ENCODE measurements at regions not wholly inside any gene's neighbourhood (a gene's known extent, or its start where the extent isn't known, plus 50 kb on each side); places are given as distances from the start of the nearest gene placed in this dataset.

GRCh38 chr6:19035461-19036195, 648.5 kb downstream of the RNF144B start:
- Histone ChIP-seq H3K36me3 (ENCODE audit: control insufficient read depth in 1 of 2, insufficient read depth in 2 of 2, low read length in 2 of 2) (no peaks in the 10 kb centered on the region), H3K9me3 (ENCODE audit: control insufficient read depth in 1 of 2, low read length in 2 of 2) (no peaks in the 10 kb centered on the region), H3K9ac (ENCODE audit: low read depth in 1 of 2, low read length in 2 of 2) (no peak overlapping the region), H3K27ac (ENCODE audit: low read depth, low read length) (no peak overlapping the region), H3K27me3 (ENCODE audit: control insufficient read depth in 1 of 2, insufficient read depth in 2 of 2, low read length in 2 of 2) (no peaks in the 10 kb centered on the region), H3K4me3 (ENCODE audit: low read depth in 1 of 2, low read length in 2 of 2) (no peak overlapping the region), H3K4me1 (ENCODE audit: control insufficient read depth in 1 of 2, insufficient read depth in 2 of 2, low read length in 2 of 2) (peaks cover 0 to 5% of the 10 kb centered on the region in 2 donors)

DNA sequence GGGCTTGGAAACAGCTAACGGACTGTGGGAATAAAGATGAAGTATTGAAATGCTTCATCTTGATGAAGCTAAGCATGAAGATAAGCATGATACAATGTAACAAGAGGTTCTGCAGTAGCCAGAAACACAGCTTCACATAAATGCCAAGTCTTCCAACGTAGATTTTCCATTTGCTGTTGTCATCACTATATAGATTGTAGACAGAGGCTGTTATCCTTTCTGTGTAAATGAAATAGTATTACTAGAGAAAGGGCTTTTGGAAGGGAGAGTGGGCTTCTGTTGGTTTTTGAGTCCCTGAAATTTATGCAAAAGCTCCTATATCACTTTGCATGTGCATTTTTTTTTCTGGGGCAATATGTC, 649.0 kb downstream of the RNF144B start:
- Histone ChIP-seq H3K36me3 (ENCODE audit: control insufficient read depth in 1 of 2, insufficient read depth in 2 of 2, low read length in 2 of 2) (no peaks in the 10 kb centered on the region), H3K4me3 (ENCODE audit: low read depth in 1 of 2, low read length in 2 of 2) (no peak overlapping the region), H3K9ac (ENCODE audit: low read depth in 1 of 2, low read length in 2 of 2) (no peak overlapping the region), H3K27me3 (ENCODE audit: control insufficient read depth in 1 of 2, insufficient read depth in 2 of 2, low read length in 2 of 2) (no peaks in the 10 kb centered on the region), H3K9me3 (ENCODE audit: control insufficient read depth in 1 of 2, low read length in 2 of 2) (no peaks in the 10 kb centered on the region), H3K4me1 (ENCODE audit: control insufficient read depth in 1 of 2, insufficient read depth in 2 of 2, low read length in 2 of 2) (peaks cover 0 to 5% of the 10 kb centered on the region in 2 donors), H3K27ac (ENCODE audit: low read depth, low read length) (no peak overlapping the region)

- H3K9me3 ChIP-seq (ENCODE audit: control insufficient read depth in 1 of 2, low read length in 2 of 2): no peaks in the 10 kb centered on the region
- peaks cover 0 to 5% of the 10 kb centered on the region in 2 donors for H3K4me1 ChIP-seq (ENCODE audit: control insufficient read depth in 1 of 2, insufficient read depth in 2 of 2, low read length in 2 of 2)
- no peak overlapping the region for H3K27ac ChIP-seq (ENCODE audit: low read depth, low read length)
- no peak overlapping the region for H3K4me3 ChIP-seq (ENCODE audit: low read depth in 1 of 2, low read length in 2 of 2)
- H3K36me3 ChIP-seq (ENCODE audit: control insufficient read depth in 1 of 2, insufficient read depth in 2 of 2, low read length in 2 of 2): no peaks in the 10 kb centered on the region
- no peaks in the 10 kb centered on the region for H3K27me3 ChIP-seq (ENCODE audit: control insufficient read depth in 1 of 2, insufficient read depth in 2 of 2, low read length in 2 of 2)
- H3K9ac ChIP-seq (ENCODE audit: low read depth in 1 of 2, low read length in 2 of 2): no peak overlapping the region
Measured at GRCh38 chr6:19037607-19038006, 650.5 kb downstream of the RNF144B start.

- Histone ChIP-seq H3K4me1 (ENCODE audit: control insufficient read depth in 1 of 2, insufficient read depth in 2 of 2, low read length in 2 of 2) (peaks cover 0 to 5% of the 10 kb centered on the region in 2 donors), H3K9ac (ENCODE audit: low read depth in 1 of 2, low read length in 2 of 2) (no peak overlapping the region), H3K27ac (ENCODE audit: low read depth, low read length) (no peak overlapping the region), H3K27me3 (ENCODE audit: control insufficient read depth in 1 of 2, insufficient read depth in 2 of 2, low read length in 2 of 2) (no peaks in the 10 kb centered on the region), H3K9me3 (ENCODE audit: control insufficient read depth in 1 of 2, low read length in 2 of 2) (no peaks in the 10 kb centered on the region), H3K36me3 (ENCODE audit: control insufficient read depth in 1 of 2, insufficient read depth in 2 of 2, low read length in 2 of 2) (no peaks in the 10 kb centered on the region), H3K4me3 (ENCODE audit: low read depth in 1 of 2, low read length in 2 of 2) (no peak overlapping the region)
Measured at GRCh38 chr6:19039287-19039686, 652.1 kb downstream of the RNF144B start.

- no peak overlapping the region for H3K27ac ChIP-seq (ENCODE audit: low read depth, low read length)
- peaks cover 0 to 5% of the 10 kb centered on the region in 2 donors for H3K4me1 ChIP-seq (ENCODE audit: control insufficient read depth in 1 of 2, insufficient read depth in 2 of 2, low read length in 2 of 2)
- no peaks in the 10 kb centered on the region for H3K9me3 ChIP-seq (ENCODE audit: control insufficient read depth in 1 of 2, low read length in 2 of 2)
- H3K9ac ChIP-seq (ENCODE audit: low read depth in 1 of 2, low read length in 2 of 2): no peak overlapping the region
- H3K4me3 ChIP-seq (ENCODE audit: low read depth in 1 of 2, low read length in 2 of 2): no peak overlapping the region
- H3K27me3 ChIP-seq (ENCODE audit: control insufficient read depth in 1 of 2, insufficient read depth in 2 of 2, low read length in 2 of 2): no peaks in the 10 kb centered on the region
- no peaks in the 10 kb centered on the region for H3K36me3 ChIP-seq (ENCODE audit: control insufficient read depth in 1 of 2, insufficient read depth in 2 of 2, low read length in 2 of 2)
Measured at GRCh38 chr6:19041906-19042305, 654.8 kb downstream of the RNF144B start.

DNA sequence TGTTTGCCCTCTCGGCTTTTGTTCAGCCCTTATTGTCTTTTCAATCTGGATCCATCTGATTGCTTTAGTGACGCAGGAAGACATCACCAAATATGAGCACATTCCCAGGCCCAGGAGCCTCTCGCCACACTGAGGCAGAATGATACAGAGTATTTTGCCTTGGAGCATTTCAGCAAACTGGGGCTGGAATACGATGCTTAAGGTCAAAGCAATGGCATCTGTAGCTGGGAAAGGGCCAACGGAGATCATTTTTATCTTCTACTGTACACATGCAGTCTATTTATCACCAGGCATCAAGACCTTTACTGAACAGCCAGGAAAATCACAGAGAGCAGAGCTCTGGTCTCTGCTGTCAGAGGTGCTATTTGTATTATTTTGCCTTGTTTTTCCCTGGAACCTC, 655.3 kb downstream of the RNF144B start:
- Histone ChIP-seq H3K4me3 (ENCODE audit: low read depth in 1 of 2, low read length in 2 of 2) (no peak overlapping the region), H3K27ac (ENCODE audit: low read depth, low read length) (no peak overlapping the region), H3K36me3 (ENCODE audit: control insufficient read depth in 1 of 2, insufficient read depth in 2 of 2, low read length in 2 of 2) (no peaks in the 10 kb centered on the region), H3K9me3 (ENCODE audit: control insufficient read depth in 1 of 2, low read length in 2 of 2) (no peaks in the 10 kb centered on the region), H3K27me3 (ENCODE audit: control insufficient read depth in 1 of 2, insufficient read depth in 2 of 2, low read length in 2 of 2) (no peaks in the 10 kb centered on the region), H3K4me1 (ENCODE audit: control insufficient read depth in 1 of 2, insufficient read depth in 2 of 2, low read length in 2 of 2) (peaks cover 0 to 5% of the 10 kb centered on the region in 2 donors), H3K9ac (ENCODE audit: low read depth in 1 of 2, low read length in 2 of 2) (no peak overlapping the region)

GRCh38 chr6:19050765-19051164, 663.6 kb downstream of the RNF144B start:
- Histone ChIP-seq H3K36me3 (ENCODE audit: control insufficient read depth in 1 of 2, insufficient read depth in 2 of 2, low read length in 2 of 2) (no peaks in the 10 kb centered on the region), H3K9ac (ENCODE audit: low read depth in 1 of 2, low read length in 2 of 2) (no peak overlapping the region), H3K27me3 (ENCODE audit: control insufficient read depth in 1 of 2, insufficient read depth in 2 of 2, low read length in 2 of 2) (no peaks in the 10 kb centered on the region), H3K9me3 (ENCODE audit: control insufficient read depth in 1 of 2, low read length in 2 of 2) (no peaks in the 10 kb centered on the region), H3K4me1 (ENCODE audit: control insufficient read depth in 1 of 2, insufficient read depth in 2 of 2, low read length in 2 of 2) (no peaks in the 10 kb centered on the region), H3K27ac (ENCODE audit: low read depth, low read length) (no peak overlapping the region), H3K4me3 (ENCODE audit: low read depth in 1 of 2, low read length in 2 of 2) (no peak overlapping the region)

DNA sequence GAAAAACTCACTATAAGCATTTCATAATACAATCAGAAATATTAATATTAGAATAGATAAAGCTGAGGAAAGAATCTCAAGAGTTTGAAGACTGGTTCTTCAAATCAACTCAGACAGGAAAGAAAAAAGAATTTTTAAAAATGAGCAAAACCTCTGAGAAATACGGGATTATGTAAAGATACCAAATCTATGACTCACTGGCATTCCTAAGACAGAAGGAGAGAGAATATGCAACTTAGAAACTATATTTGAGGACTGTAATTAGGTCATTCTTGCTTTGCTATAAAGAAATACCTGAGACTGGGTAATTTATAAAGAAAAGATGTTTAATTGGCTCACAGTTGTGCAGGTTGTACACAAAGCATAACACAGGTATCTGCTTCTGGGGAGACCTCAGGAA, 665.1 kb downstream of the RNF144B start:
- Histone ChIP-seq H3K4me3 (ENCODE audit: low read depth in 1 of 2, low read length in 2 of 2) (no peak overlapping the region), H3K27ac (ENCODE audit: low read depth, low read length) (no peak overlapping the region), H3K9me3 (ENCODE audit: control insufficient read depth in 1 of 2, low read length in 2 of 2) (no peaks in the 10 kb centered on the region), H3K27me3 (ENCODE audit: control insufficient read depth in 1 of 2, insufficient read depth in 2 of 2, low read length in 2 of 2) (no peaks in the 10 kb centered on the region), H3K4me1 (ENCODE audit: control insufficient read depth in 1 of 2, insufficient read depth in 2 of 2, low read length in 2 of 2) (no peaks in the 10 kb centered on the region), H3K9ac (ENCODE audit: low read depth in 1 of 2, low read length in 2 of 2) (no peak overlapping the region), H3K36me3 (ENCODE audit: control insufficient read depth in 1 of 2, insufficient read depth in 2 of 2, low read length in 2 of 2) (no peaks in the 10 kb centered on the region)

DNA sequence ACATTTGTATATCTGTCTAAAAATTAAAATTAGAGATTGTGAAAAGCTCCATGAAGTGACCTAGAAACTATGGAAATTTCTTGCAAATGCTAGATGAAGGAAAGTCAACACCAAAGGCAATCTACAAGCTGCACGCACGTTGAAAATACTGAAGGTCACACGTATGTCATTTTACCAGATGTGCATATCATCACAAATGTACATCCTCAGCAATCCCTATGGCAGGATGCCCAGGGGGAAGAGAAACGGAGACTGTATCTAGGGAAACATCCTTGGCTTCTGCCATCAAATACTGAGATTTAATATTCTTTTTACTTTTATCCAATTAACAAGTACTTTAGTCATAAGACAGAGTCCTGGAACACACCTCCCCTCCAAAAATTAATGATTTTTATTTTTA, 672.0 kb downstream of the RNF144B start:
- Histone ChIP-seq H3K27me3 (ENCODE audit: control insufficient read depth in 1 of 2, insufficient read depth in 2 of 2, low read length in 2 of 2) (no peaks in the 10 kb centered on the region), H3K36me3 (ENCODE audit: control insufficient read depth in 1 of 2, insufficient read depth in 2 of 2, low read length in 2 of 2) (no peaks in the 10 kb centered on the region), H3K9ac (ENCODE audit: low read depth in 1 of 2, low read length in 2 of 2) (no peak overlapping the region), H3K4me1 (ENCODE audit: control insufficient read depth in 1 of 2, insufficient read depth in 2 of 2, low read length in 2 of 2) (no peaks in the 10 kb centered on the region), H3K9me3 (ENCODE audit: control insufficient read depth in 1 of 2, low read length in 2 of 2) (no peaks in the 10 kb centered on the region), H3K27ac (ENCODE audit: low read depth, low read length) (no peak overlapping the region), H3K4me3 (ENCODE audit: low read depth in 1 of 2, low read length in 2 of 2) (no peak overlapping the region)

GRCh38 chr6:19067165-19067564, 680.0 kb downstream of the RNF144B start:
- H3K4me3 ChIP-seq (ENCODE audit: low read depth in 1 of 2, low read length in 2 of 2): no peak overlapping the region
- H3K9me3 ChIP-seq (ENCODE audit: control insufficient read depth in 1 of 2, low read length in 2 of 2): no peaks in the 10 kb centered on the region
- H3K27me3 ChIP-seq (ENCODE audit: control insufficient read depth in 1 of 2, insufficient read depth in 2 of 2, low read length in 2 of 2): no peaks in the 10 kb centered on the region
- H3K4me1 ChIP-seq (ENCODE audit: control insufficient read depth in 1 of 2, insufficient read depth in 2 of 2, low read length in 2 of 2): no peaks in the 10 kb centered on the region
- H3K36me3 ChIP-seq (ENCODE audit: control insufficient read depth in 1 of 2, insufficient read depth in 2 of 2, low read length in 2 of 2): no peaks in the 10 kb centered on the region
- H3K9ac ChIP-seq (ENCODE audit: low read depth in 1 of 2, low read length in 2 of 2): no peak overlapping the region
- H3K27ac ChIP-seq (ENCODE audit: low read depth, low read length): no peak overlapping the region
